ENCODE measurements at regions not wholly inside any gene's neighbourhood (a gene's known extent, or its start where the extent isn't known, plus 50 kb on each side); places are given as distances from the start of the nearest gene placed in this dataset.
"Not testable (repeated sequence)": the region's sequence is repeated elsewhere in the genome, so short reads cannot be mapped to it uniquely, and the experiment has no call there.

DNA sequence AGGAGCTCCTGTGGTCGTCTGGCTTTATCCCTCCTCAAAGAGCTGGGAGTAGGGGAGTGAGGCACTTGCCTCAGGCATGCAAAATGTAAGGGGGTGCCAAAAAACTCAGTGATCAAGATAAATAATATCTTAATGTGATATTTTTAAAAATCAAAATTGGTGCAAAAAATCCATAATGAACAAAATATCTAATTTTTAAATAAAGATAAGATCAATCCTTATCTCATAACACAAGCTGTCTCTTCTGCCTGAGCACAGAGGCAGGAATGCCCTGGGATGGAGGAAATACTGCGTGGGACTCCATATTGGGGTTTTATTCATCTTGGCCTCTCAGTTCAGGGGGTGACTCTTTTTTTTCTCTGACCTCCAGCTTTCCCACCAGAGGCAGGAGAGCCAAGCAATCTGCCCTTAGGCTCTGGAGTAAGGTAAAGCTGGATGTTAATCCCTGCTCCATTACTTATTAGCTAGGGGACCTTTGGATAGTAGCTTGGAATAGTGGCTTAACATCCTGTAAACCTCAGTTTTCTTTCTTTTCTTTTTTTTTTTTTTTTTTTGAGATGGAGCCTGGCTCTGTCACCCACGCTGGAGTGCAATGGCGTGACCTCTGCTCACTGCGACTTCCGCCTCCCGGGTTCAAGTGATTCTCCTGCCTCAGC, 77.3 kb upstream of the NFASC start:
- no peaks in the 10 kb centered on the region for H3K79me2 ChIP-seq (ENCODE audit: control insufficient read depth, insufficient read depth, low read length)
- DNase-seq (ENCODE audit: low read depth in 2 of 2), result no peak
- H3K9me3 ChIP-seq (ENCODE audit: control insufficient read depth, insufficient read depth, low read depth, low read length), result no peaks in the 10 kb centered on the region
- H3K4me1 ChIP-seq (ENCODE audit: control insufficient read depth, extremely low read depth, insufficient read depth, low read length), result no peaks in the 10 kb centered on the region
- H4K20me1 ChIP-seq (ENCODE audit: control insufficient read depth, extremely low read depth, insufficient read depth, low read length), result no peaks in the 10 kb centered on the region
- no peak overlapping the region for H3K4me2 ChIP-seq (ENCODE audit: extremely low read depth, insufficient read depth, low read length)
- H3K9ac ChIP-seq (ENCODE audit: insufficient read depth, low read length), result no peak overlapping the region
- peaks cover 3% of the 10 kb centered on the region for H3K27me3 ChIP-seq (ENCODE audit: control insufficient read depth, insufficient read depth, low read length)
- H3K27ac ChIP-seq (ENCODE audit: insufficient read depth, low read length), result no peak overlapping the region
- no peaks in the 10 kb centered on the region for H3K36me3 ChIP-seq (ENCODE audit: control insufficient read depth, insufficient read depth, low read length)
- TF ChIP-seq EZH2 (IDR thresholded peaks at IDR 0.05; ENCODE audit: low read length, missing control alignments), result no peak
- TF ChIP-seq, protein P1, sequence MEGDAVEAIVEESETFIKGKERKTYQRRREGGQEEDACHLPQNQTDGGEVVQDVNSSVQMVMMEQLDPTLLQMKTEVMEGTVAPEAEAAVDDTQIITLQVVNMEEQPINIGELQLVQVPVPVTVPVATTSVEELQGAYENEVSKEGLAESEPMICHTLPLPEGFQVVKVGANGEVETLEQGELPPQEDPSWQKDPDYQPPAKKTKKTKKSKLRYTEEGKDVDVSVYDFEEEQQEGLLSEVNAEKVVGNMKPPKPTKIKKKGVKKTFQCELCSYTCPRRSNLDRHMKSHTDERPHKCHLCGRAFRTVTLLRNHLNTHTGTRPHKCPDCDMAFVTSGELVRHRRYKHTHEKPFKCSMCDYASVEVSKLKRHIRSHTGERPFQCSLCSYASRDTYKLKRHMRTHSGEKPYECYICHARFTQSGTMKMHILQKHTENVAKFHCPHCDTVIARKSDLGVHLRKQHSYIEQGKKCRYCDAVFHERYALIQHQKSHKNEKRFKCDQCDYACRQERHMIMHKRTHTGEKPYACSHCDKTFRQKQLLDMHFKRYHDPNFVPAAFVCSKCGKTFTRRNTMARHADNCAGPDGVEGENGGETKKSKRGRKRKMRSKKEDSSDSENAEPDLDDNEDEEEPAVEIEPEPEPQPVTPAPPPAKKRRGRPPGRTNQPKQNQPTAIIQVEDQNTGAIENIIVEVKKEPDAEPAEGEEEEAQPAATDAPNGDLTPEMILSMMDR (conservative IDR thresholded peaks at IDR 0.05 in 1 of 2, IDR thresholded peaks at IDR 0.05 in 1 of 2; ENCODE audit: low read depth in 1 of 2, low read length in 2 of 2), result no peak
- no peak overlapping the region for H2AFZ ChIP-seq (ENCODE audit: low read length)
- no peak overlapping the region for H3K4me3 ChIP-seq (replicated peaks in 1 of 4; ENCODE audit: control extremely low read depth in 1 of 4, insufficient read depth in 1 of 4, low read depth in 3 of 4, low read length in 4 of 4)

DNA sequence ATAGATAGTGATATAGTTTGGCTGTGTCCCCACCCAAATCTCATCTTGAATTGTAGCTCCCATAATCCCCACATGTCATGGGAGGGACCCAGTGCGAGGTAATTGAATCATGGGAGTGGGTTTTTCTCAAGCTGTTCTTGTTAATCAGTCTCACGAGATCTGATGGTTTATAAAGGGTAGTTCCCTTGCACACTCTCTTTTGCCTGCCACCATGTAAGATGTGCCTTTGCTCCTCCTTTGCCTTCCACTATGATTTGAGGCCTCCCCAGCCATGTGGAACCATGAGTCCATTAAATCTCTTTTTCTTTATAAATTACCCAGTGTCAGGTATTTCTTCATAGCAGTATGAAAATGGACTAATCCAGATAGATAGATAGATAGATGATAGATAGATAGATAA, 73.8 kb upstream of the NFASC start:
- H3K27ac ChIP-seq (ENCODE audit: insufficient read depth, low read length); H3K79me2 ChIP-seq (ENCODE audit: control insufficient read depth, insufficient read depth, low read length); H3K9ac ChIP-seq (ENCODE audit: insufficient read depth, low read length); DNase-seq (ENCODE audit: low read depth in 2 of 2); H3K4me2 ChIP-seq (ENCODE audit: extremely low read depth, insufficient read depth, low read length); H3K9me3 ChIP-seq (ENCODE audit: control insufficient read depth, insufficient read depth, low read depth, low read length); H3K27me3 ChIP-seq (ENCODE audit: control insufficient read depth, insufficient read depth, low read length); H4K20me1 ChIP-seq (ENCODE audit: control insufficient read depth, extremely low read depth, insufficient read depth, low read length); H3K4me1 ChIP-seq (ENCODE audit: control insufficient read depth, extremely low read depth, insufficient read depth, low read length); H3K4me3 ChIP-seq (replicated peaks in 1 of 4; ENCODE audit: control extremely low read depth in 1 of 4, insufficient read depth in 1 of 4, low read depth in 3 of 4, low read length in 4 of 4); H3K36me3 ChIP-seq (ENCODE audit: control insufficient read depth, insufficient read depth, low read length); H2AFZ ChIP-seq (ENCODE audit: low read length): not testable (repeated sequence)

DNA sequence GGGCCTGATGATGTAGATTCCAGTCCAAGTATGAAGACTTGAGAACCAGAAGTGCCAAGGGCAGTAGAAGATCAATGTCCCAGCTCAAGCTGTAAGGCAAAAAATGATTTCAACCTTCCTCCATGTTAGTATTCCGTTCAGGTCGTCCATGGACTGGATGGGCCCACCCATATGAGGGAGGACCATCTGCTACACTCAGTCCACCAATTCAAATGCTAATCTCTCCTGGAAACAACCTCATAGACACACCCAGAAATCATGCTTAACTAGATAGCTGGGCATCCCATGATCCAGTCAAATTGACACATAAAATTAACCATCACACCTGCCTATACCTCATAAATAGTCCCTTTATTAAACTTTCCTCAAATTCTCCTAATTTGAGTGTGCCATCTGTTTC, 73.3 kb upstream of the NFASC start:
- peaks cover 3% of the 10 kb centered on the region for H3K27me3 ChIP-seq (ENCODE audit: control insufficient read depth, insufficient read depth, low read length)
- H3K9ac ChIP-seq (ENCODE audit: insufficient read depth, low read length), result no peak overlapping the region
- H3K4me2 ChIP-seq (ENCODE audit: extremely low read depth, insufficient read depth, low read length), result no peak overlapping the region
- H3K79me2 ChIP-seq (ENCODE audit: control insufficient read depth, insufficient read depth, low read length), result no peaks in the 10 kb centered on the region
- no peak overlapping the region for H3K27ac ChIP-seq (ENCODE audit: insufficient read depth, low read length)
- no peak for DNase-seq (ENCODE audit: low read depth in 2 of 2)
- H2AFZ ChIP-seq (ENCODE audit: low read length), result no peak overlapping the region
- no peaks in the 10 kb centered on the region for H4K20me1 ChIP-seq (ENCODE audit: control insufficient read depth, extremely low read depth, insufficient read depth, low read length)
- no peak overlapping the region for H3K4me3 ChIP-seq (replicated peaks in 1 of 4; ENCODE audit: control extremely low read depth in 1 of 4, insufficient read depth in 1 of 4, low read depth in 3 of 4, low read length in 4 of 4)
- TF ChIP-seq EZH2 (IDR thresholded peaks at IDR 0.05; ENCODE audit: low read length, missing control alignments), result no peak
- TF ChIP-seq, protein P1 (conservative IDR thresholded peaks at IDR 0.05 in 1 of 2, IDR thresholded peaks at IDR 0.05 in 1 of 2; ENCODE audit: low read depth in 1 of 2, low read length in 2 of 2), result no peak
- no peaks in the 10 kb centered on the region for H3K9me3 ChIP-seq (ENCODE audit: control insufficient read depth, insufficient read depth, low read depth, low read length)
- H3K36me3 ChIP-seq (ENCODE audit: control insufficient read depth, insufficient read depth, low read length), result no peaks in the 10 kb centered on the region
- H3K4me1 ChIP-seq (ENCODE audit: control insufficient read depth, extremely low read depth, insufficient read depth, low read length), result no peaks in the 10 kb centered on the region

Data from fibroblast of lung (primary cell).